Ureter (tissue), 1 donor: ENCODE measurements at regions not wholly inside any gene's neighbourhood (a gene's known extent, or its start where the extent isn't known, plus 50 kb on each side); places are given as distances from the start of the nearest gene placed in this dataset.
"Not testable (repeated sequence)": the region's sequence is repeated elsewhere in the genome, so short reads cannot be mapped to it uniquely, and the experiment has no call there.

ENCODE experiments used
- DNase-seq: peaks from one replicate; pipeline ENCODE4 v3.0.0-alpha.2; 2020; ENCODE audit warnings: low spot score
- donor health status: DM: yes; HTN: yes; CAD: no.

DNA sequence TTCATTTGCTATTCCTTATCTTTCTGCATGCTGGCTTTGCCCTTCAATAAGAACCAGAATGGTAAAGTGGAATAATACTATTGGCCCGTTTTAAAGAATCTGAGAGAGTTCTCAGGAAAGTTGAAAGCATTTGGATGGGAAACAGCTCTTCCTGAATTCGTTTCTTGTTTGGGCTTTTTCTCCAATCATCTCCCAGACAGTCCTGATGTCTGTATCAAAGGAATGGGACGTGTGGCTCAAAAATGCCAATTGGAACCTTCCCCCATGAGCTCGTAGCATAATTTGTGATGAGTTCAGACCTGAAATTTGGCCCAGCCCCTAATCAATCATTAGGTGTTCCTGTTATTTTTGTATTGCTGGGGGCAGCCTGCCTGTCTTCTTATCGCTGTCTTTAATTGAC, 75.8 kb upstream of the BACH2 start:
- DNase-seq, result no peak

DNA sequence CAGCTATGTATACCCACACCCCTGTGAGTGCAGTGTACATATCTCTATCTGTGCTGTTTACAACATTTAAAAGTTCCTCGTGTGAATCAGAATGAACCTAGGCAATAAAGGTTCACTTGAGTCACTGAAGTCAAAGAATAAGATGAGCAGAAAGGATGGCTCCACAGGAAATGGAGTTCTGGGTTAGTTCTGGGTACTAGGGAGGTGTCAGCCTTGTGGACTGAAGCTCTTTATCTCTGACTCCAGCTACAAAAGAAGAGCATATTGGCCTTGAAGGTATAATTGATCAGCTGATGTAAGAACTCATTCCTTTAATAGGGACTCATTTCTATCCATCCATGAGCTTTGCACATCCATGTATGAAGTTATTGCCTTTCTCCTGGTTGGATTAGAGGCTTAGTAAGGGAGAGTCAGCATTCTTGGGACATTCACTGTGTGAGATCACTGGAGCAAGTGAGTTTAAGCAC, 73.9 kb upstream of the BACH2 start:
- DNase-seq, result no peak

DNA sequence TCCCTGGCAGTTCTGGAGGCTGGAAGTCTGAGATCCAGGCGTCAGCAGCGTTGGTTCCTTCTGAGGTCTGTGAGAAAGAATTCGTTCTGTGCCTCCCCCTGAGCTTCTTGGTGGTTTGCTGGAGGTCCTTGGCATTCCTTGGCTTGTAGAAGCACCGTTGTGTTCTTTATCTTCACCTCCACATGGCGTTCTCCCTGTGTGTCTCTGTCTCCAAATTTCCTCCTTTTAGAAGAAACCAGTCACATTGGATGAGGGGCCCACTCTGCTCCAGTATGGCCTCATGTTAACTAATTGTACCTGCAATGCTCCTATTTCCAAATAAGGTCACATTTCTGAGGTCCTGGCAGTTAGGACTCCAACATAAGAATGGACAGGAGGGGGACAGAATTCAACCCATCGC, 73.0 kb upstream of the BACH2 start:
- DNase-seq, result no peak

DNA sequence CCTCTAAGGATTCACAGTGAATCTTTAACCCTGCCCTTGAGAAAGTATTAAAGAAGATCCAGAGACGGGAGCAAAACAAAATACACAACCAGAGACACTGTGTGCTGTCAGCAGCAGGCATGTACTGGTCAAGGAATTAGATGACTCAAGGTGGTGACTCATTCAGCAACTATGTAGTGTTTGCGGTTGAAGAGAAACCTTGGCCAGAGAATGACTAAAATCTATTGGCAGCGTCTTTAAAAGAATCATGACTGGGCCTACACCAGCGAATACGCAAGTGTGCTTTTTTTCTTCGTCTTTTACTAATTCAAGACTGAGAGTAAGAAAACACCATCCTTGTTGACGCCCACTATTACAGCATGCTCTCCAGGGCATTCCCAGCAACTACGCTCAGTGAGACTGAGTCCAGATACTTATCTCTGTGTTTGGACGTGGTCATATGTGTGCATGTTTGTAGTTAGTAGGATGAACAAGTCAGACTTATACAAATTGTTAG, 72.4 kb upstream of the BACH2 start:
- DNase-seq, result peak; percentile 75

DNA sequence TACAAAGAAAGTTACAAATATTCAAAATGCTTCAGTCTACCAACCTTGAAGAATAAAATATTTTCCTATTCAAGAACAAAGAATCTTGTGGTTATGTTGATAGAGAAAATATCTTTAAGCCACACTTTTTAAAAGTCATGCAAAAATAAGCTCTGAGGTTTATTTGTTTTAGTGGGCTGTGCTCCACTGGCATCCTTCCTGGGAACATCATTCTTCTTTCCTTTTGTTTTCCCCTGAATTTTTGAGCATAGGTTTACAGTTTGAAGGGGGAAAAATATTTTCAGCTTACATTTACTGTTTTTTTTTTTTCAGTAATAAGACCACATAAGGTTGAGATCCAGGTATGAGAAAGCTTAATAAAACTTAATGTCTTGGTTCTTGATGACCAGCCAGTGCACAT, 72.0 kb upstream of the BACH2 start:
- DNase-seq, result no peak

DNA sequence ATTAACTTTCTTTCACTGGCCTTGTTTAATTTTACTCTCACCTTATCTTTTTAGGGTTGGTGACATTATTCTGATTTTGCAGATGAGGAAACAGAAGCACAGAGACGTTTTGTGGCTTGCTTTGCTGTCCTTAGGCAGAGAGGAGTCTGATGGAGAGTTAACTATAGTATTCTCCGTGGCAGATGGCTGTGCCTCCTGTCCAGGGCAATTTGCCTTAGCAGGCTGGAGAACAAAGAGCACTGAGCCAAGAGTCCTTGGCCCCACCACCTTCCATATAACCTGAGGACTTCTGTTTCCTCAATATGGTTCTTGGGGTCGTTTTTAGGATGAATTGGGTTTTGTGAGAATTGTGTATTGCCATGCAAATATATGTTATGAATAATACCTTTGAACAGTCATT, 71.4 kb upstream of the BACH2 start:
- no peak for DNase-seq

DNA sequence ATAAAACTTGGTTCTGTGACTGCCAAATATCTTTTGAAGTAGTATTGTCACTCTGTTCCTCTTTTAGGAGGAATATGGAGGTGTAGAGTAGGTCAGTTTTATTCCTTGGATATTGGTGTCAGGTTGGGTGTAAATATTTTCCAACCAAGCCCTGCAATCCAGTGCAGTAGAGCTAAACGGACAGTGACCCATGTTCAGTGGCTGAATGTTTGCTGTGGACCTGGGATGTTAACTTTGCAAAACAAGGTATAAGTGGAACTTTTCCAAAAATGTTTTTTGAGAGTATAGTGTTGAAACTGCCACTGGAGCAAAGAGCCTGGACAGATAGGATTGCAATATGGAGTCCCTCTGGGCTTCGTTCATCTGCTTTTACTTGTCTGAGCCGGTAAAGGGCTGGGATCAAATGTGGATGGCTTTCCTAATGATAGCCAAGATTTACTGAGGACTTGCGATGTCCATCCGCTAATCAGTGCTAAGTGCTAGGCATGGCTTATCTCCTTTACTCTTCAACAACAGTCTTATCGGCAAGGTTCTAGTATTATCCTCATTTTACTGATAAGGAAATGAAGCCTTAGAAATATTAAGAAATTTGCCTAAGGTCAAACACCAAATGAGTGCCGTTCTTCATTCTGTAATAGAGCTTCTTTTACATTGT, 69.0 kb upstream of the BACH2 start:
- no peak for DNase-seq

DNA sequence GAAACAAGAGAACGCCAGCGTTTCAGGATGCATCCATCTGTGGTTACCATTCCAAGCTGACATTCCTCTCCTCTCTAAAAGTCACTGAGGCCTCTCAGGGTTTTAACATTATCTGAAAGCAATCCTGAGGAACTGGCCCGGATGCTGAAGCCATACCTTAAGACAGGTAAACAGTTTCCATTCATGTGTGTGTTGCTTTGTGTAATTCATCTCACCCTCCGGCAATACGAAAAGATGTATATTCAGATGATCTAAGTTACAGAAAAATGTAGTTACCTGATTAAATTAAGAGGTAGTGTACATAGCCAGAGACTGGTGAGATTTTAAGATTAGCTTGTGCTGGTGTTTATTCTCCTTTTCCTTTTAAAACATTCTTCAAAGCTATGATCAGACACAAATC, 68.4 kb upstream of the BACH2 start:
- no peak for DNase-seq

DNA sequence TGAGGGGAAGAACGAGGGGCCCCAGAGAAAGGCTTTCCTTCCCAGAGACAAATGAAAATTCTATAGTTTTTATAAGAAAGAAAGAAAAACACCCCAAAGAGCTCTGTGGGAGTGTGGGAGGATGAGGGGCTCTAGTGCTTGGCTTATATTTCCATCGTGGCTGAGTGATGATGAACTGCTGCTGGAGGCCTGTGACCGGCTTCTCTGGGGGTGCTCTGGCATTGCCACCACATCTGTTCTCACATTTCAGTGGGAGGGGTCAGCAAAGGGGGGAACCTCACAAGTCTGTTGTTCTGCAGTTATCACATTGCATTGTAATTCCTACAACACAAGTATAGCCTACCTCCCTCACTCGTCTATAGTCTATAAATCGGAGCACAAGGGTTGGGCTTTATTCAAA, 67.6 kb upstream of the BACH2 start:
- no peak for DNase-seq

DNA sequence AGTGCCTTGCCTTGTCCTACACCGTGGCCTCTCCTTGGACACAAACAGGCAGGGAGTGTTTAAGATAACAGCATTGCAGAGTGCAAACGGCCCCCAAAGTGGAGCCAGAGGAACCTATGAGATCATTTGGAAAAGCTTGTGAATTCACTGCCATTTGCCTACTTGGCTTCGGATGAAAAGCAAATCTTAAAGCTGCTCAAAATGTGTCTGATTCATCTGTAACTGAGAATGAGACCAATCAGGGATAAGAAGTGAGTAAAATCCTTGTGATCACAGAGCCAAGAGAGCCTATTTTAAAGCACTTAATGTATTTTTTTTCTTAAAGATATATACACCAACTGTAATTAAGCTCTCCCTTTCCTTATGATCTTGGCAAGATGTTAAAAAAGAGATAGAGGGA, 65.7 kb upstream of the BACH2 start:
- no peak for DNase-seq

DNA sequence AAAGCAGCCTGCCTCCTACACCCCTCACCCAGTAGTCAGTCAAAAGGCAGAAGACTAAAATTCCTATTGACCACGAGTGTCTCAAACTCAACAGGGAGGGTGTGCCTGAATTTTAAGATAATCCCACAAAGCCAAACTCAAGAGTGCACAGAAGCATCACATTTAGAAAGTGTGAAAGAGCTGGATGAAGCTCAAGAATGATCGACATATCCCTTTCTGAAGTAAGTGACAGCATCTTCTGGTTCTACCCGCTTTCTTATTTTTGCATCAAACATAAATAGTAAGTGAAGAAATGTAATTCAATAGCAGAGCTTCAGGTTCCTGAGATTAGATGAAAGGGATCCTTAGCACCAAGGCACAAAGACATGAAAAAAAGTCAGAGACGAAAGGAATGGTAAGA, 64.5 kb upstream of the BACH2 start:
- DNase-seq, result no peak

DNA sequence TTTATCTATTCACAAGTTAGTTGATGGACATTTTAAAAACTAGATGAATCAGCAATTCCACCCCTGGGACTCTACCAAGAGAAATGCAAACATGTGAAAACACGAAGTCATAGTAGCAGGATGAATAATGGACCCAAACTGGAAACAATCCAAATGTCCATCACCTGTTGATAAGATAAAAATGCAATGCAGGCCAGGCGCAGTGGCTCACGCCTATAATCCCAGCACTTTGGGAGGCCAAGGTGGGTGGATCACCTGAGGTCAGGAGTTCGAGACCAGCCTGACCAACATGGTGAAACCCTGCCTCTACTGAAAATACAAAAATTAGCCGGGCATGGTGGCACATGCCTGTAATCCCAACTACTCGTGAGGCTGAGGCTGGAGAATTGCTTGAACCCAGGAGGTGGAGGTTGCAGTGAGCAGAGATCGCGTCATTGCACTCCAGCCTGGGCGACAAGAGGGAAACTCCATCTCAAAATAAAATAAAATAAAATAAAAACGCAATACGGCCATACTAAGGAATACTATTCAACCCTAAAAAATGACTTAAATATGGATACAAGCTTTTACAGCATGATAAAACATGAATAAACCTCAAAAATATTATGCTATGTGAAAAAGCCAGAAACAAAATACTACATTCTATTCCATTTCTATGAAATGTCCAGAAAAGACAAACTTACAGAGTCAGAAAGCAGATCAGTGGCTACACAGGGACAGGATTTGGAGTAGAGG, 61.6 kb upstream of the BACH2 start:
- not testable (repeated sequence) for DNase-seq

DNA sequence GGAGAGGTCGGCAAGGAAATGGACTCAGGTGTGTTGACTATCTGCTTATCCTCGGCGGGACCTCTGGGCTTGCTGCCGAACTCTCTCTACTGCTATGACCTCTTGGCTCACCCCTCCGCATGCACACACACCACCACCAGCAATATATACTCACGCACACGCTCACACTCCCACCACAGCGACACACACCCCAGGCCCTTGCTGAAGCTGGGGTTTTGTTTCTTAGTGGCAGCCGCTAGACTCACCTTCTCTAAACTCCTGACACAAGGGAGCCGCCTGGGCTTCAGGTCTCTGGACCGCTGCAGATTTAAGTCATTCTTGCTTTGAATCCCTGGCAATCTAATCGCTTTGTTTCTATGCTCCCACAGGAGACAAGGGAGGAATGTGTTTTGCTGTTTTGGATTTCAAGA, 59.4 kb upstream of the BACH2 start:
- no peak for DNase-seq

DNA sequence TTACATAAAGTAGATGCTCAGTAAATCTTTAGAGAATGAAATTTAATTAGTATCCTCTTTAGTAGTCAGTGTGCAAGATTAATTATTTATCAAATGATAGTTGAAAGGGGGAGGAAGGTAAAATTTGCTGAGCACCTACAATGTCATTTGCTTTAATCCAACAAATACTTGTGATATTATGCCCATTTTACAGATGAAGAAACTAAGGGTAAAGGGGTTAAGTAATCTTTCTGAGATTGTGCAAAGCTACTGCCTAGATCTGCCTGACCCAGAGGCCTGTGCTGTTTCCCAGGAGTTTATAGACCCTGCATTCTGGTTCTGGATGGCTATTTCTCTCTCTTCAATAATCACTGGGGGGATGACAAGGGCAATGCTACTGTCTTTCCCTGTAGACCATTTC, 58.3 kb upstream of the BACH2 start:
- DNase-seq, result no peak

DNA sequence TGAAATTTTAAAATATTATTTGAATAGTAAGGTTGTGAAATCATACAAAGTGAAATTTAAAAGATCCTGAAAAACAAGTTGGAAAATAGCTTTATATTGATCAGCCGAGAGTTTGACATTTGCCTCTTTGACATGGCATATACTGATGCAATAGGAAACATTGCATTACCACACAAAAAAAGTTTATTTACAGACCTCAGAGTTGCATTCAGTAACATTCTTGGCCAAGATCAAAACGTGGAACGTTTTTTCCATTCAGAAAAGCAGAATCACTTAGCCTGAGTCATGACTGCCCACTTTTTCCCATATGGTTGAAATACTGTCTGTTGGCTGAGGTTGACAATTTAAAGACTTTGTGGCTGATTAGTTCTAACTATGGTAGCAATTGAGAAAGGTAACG, 55.1 kb upstream of the BACH2 start:
- no peak for DNase-seq

DNA sequence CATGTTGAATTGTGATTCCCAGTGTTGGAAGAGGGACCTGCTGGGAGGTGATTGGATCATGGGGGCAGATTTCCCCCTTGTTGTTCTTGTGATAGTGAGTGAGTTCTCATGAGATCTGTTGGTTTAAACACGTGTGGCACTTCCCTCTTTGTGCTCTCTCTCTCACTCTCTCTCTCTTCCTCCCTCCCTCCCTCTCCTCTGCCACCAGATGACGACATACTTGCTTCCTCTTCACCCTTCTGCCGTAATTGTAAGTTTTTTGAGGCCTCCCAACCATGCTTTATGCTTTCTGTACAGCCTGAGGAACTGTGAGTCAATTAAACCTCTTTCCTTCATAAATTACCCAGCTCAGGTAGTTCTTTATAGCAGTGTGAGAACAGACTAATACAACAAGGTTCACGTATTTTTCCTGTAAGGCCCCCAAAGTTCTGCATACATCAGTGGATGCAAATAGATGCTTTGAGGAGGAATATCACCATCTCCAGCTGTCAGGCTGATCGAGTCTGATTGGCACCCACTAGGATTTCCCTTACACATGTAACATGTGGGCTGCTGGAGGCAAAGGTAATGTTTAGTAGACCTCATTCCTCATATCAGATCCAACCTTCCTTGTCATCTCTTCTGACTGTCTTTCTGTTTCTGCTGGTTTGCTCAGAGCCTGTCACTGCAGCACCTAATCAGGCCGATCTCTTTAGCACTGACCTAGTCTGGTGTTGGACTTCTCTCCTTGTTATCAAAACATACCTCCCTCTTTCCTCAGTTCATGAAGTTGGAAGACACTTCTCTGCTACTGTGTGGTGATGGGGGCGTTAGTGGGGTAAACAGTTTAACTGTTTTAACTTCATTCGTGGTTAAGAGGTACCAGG, 54.3 kb upstream of the BACH2 start:
- no peak for DNase-seq

DNA sequence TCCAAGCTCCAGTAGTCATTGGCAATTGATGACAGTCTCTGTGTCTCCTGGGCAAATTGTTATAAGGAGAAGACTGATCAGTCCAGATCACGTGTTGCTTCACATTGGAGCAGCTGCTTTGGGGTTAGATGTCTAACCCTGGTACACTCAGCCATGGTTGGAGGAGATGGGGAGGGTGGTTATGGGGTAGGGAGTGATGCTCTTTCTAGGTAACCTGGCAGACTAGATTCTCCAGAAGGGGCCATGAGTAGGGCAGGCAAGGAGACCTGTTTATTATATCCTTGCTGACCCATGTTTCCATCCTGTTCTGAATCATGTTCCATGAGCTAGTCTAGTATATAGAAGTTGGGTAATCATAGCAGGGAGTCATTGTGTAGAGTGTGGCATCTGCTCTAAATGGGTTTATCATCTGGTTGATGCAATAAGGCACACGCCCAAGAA, 50.8 kb upstream of the BACH2 start:
- no peak for DNase-seq

DNA sequence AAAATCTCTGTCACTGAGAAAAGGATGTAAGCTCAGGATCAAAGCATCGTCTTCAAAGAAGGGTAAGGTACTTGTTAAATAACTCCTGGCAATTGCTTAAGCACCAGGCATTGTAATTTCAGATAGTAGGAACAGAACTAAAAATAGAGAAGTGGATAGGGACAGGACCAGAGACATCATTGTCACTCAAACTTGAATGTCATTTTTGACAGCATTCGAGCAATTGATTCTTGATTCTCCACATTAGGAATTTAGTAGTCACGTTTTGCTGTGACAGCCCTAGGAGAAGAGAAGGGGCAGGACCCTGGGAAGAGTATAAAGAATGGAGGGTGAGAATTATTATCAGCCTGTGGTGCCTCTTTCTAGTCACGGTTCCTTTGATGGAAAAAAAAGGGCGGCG, 50.1 kb upstream of the BACH2 start:
- DNase-seq, result no peak
